A549 (cell line): ENCODE measurements at regions not wholly inside any gene's neighbourhood (a gene's known extent, or its start where the extent isn't known, plus 50 kb on each side); places are given as distances from the start of the nearest gene placed in this dataset.

Source experiments
- CHD2 ChIP-seq: fragments of 150-350 bp; IDR thresholded peaks from 2 replicates; pipeline ENCODE4 v1.6.1; 2014; ENCODE audit warnings: low read length; ENCODE audit not compliant: partially characterized antibody
- MAZ ChIP-seq: fragments of 150-350 bp; IDR thresholded peaks from 2 replicates; pipeline ENCODE4 v1.6.1; 2014; ENCODE audit warnings: antibody characterized with exemption, low read depth, low read length, borderline replicate concordance
- NR3C1 ChIP-seq: fragments of >200 bp; sonication (Bioruptor Twin); formaldehyde crosslinking; IDR thresholded peaks from 3 replicates; pipeline ENCODE4 v1.6.1; 2017
- PHF8 ChIP-seq: fragments of 200-600 bp; sonication (generic); IDR thresholded peaks from 2 replicates; pipeline ENCODE4 v1.6.1; 2016; ENCODE audit warnings: low read depth, mild to moderate bottlenecking, antibody characterized with exemption, moderate library complexity, borderline replicate concordance
- POLR2A ChIP-seq: IDR thresholded peaks from 2 replicates; pipeline ENCODE4 v1.6.1; 2012; ENCODE audit warnings: mild to moderate bottlenecking, low read length
- SMC3 ChIP-seq: fragments of >200 bp; sonication (Bioruptor Twin); formaldehyde crosslinking; IDR thresholded peaks from 3 replicates; pipeline ENCODE4 v1.6.1; 2018; ENCODE audit warnings: inconsistent platforms
- ZFP36 ChIP-seq: fragments of 450-650 bp; IDR thresholded peaks from 2 replicates; pipeline ENCODE4 v1.6.1; 2014; ENCODE audit warnings: borderline replicate concordance; ENCODE audit not compliant: partially characterized antibody
- TF ChIP-seq, protein P1 (sequence below): fragments of >200 bp; sonication (Bioruptor Twin); formaldehyde crosslinking; IDR thresholded peaks from 3 replicates; pipeline ENCODE4 v1.5.1; 2016
- TF ChIP-seq, protein P2 (sequence below): IDR thresholded peaks from 2 replicates; pipeline ENCODE4 v1.6.1; 2012

DNA sequence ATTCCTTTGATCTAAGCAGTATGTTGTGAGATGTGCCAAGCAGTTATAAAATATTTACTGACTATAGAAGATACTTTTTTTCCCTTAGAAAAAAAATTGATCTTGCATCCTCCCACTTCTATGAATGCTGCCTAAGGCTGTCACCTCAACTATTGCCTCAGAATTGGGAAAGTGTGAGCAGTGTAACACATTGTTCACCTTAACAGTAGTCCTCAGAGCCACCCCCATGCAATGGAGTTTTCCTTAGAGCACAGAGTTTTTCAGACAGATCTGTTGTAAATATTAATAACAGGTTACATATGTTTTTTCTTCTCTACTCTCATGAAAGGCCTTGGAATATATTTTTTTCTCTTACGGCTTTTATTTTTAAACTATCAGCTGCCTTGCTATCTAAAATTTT, 607.3 kb downstream of the STK39 start:
- TF ChIP-seq, protein P1, sequence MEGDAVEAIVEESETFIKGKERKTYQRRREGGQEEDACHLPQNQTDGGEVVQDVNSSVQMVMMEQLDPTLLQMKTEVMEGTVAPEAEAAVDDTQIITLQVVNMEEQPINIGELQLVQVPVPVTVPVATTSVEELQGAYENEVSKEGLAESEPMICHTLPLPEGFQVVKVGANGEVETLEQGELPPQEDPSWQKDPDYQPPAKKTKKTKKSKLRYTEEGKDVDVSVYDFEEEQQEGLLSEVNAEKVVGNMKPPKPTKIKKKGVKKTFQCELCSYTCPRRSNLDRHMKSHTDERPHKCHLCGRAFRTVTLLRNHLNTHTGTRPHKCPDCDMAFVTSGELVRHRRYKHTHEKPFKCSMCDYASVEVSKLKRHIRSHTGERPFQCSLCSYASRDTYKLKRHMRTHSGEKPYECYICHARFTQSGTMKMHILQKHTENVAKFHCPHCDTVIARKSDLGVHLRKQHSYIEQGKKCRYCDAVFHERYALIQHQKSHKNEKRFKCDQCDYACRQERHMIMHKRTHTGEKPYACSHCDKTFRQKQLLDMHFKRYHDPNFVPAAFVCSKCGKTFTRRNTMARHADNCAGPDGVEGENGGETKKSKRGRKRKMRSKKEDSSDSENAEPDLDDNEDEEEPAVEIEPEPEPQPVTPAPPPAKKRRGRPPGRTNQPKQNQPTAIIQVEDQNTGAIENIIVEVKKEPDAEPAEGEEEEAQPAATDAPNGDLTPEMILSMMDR: no peak
- no peak for TF ChIP-seq POLR2A
- TF ChIP-seq MAZ: no peak
- no peak for TF ChIP-seq CHD2
- no peak for TF ChIP-seq PHF8
- TF ChIP-seq SMC3: no peak
- no peak for TF ChIP-seq NR3C1
- TF ChIP-seq, protein P2, sequence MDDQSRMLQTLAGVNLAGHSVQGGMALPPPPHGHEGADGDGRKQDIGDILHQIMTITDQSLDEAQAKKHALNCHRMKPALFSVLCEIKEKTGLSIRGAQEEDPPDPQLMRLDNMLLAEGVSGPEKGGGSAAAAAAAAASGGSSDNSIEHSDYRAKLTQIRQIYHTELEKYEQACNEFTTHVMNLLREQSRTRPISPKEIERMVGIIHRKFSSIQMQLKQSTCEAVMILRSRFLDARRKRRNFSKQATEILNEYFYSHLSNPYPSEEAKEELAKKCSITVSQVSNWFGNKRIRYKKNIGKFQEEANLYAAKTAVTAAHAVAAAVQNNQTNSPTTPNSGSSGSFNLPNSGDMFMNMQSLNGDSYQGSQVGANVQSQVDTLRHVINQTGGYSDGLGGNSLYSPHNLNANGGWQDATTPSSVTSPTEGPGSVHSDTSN: no peak
- no peak for TF ChIP-seq ZFP36
